DMS 273 treated with DMSO at 0.1 percent for 48 hours (cell line): ENCODE measurements at regions not wholly inside any gene's neighbourhood (a gene's known extent, or its start where the extent isn't known, plus 50 kb on each side); places are given as distances from the start of the nearest gene placed in this dataset.

Experiments
- DNase-seq: peaks from one replicate; lab custom pipeline; 2025; lab: John Stamatoyannopoulos, UW

DNA sequence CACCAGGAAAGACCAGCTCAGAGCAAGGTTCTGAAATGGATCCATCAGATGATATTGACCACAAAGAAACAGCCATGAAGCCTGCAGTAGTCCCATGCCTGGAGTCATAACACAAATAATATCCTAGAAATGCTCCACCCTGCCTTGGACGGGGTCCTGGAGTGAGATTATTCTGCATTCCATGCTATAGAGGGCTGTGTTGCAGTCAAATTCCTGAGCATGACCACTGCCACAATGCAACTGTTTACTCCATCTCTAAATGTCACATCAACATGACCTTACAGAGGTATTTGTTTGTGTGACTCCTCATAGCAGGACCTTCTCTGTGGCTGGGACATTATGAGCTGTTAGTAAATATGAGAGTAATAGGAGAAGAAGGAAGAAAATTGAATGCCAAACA is 257.5 kb upstream of the TCF21 start:
- DNase-seq, result no peak

GRCh38 chr6:133632206-133632605 is 256.7 kb upstream of the TCF21 start:
- no peak for DNase-seq

- DNase-seq, result no peak
These were observed 256.0 kb upstream of the TCF21 start for GRCh38 chr6:133632906-133633305.

DNA sequence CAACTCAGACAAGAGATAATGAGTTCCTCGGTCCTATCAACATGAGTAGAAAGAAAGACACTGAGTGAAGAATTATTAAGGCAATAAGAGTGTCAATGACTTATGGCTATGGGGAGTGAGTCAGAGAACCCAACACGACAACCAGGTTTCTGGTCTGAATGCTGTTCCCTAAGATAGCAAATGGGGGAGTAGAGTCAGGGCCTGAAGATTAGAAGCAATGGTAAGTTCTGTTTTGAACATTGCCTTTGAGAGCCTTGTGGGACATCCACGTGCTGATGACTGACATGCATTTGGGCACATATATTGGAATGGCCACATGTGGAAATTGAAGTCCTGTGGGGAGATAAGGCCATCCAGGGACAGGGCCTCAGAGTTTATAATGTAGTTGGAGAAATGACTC is 254.4 kb upstream of the TCF21 start:
- DNase-seq, result no peak

- DNase-seq, result no peak
These were observed 253.5 kb upstream of the TCF21 start for GRCh38 chr6:133635447-133635846.

DNA sequence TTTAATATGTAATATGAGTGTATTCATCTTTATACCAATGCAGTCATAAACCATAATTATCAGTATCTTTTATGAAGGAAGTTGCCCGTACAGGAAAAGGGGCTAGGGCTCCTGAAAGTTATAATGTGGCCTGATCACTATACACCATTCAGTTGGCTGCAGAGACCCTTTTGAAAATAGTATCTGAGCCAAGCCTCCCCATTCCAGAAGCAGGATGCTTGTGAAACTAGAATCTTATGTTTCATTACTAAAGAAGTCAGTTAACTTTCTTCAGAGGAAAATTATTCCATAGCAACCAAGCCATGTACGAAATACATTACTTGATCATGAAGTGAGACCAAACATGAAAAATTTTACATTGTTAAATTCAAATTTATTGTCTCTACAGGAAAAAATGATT is 251.5 kb upstream of the TCF21 start:
- no peak for DNase-seq

DNA sequence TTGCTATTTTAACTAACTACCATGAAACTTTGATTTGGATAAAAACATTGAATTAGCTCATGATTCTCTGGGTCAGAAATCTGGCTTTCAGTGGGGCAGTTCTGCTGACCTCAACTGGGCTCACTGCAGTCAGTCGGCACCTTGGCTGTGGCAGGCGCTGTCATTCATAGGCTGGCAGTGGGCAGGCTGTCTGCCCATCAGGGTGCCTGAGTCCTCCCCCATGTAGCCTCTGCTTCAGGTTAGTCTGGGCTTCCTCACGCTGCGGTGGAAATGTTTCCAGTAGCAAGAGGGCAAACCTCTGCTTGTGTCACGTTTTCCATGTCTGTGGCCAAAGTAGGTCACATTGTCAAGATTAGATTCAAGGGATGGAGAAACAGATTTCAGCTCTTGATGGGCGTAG is 251.0 kb upstream of the TCF21 start:
- no peak for DNase-seq

GRCh38 chr6:133641104-133641503 is 247.8 kb upstream of the TCF21 start:
- no peak for DNase-seq

DNA sequence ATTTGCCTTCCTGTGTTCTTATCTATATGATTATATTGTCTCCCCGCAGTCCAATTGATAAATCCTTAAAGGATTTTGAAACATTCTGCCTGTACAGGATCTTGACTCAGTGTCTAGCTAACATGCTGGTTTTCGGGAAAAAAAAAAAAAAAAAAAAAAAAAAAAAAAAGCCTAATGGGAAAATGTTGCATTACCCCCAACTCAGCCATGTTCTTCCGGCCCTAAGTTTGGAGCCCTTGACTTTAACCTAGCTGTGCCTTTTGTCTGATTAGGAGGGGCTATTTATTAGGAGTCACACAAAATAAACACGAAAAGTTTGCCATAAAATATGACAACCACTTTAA is 244.4 kb upstream of the TCF21 start:
- DNase-seq, result no peak

- DNase-seq, result peak; percentile 77
These were observed 243.9 kb upstream of the TCF21 start for GRCh38 chr6:133644892-133645619.

GRCh38 chr6:133645966-133646740 is 242.8 kb upstream of the TCF21 start:
- no peak for DNase-seq

- no peak for DNase-seq
These were observed 240.3 kb upstream of the TCF21 start for GRCh38 chr6:133648581-133648980.

DNA sequence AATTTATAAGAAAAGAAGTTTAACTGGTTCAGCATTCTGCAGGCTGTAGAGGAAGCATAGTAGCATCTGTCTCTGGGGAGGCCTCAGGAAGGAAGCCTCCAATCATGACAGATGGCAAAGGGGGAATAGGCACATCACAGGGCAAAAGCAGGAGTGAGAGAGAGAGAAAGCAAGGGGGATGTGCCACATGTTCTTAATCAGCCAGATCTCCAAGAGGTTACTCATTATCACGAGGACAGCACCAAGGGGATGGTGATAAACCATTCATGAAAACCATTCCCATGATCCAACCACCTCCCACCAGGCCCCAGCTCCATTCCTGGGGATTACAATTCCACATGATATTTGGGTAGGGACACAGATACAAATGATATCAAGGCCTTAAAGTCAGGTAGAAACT is 217.5 kb upstream of the TCF21 start:
- DNase-seq, result peak; percentile 78

- no peak for DNase-seq
These were observed 215.9 kb upstream of the TCF21 start for GRCh38 chr6:133673056-133673455.

GRCh38 chr6:133674661-133675060 is 214.3 kb upstream of the TCF21 start:
- DNase-seq, result no peak

DNA sequence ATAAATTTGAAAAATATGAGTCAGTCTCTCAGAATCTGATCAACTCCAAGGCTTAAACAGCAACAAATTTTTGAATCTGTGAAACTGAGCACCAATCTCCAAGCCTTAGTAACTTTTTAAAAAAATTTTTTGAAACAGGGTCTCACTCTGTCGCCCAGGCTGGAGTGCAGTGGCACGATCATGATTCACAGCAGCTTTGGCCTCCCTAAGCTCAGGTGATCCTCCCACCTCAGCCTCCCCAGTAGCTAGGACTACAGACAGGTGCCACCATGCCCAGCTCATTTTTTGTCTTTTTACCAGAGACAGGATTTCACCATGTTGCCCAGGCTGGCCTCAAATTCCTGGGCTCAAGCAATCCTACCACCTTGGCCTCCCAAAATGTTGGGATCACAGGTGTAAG is 207.9 kb upstream of the TCF21 start:
- no peak for DNase-seq

- no peak for DNase-seq
These were observed 207.0 kb upstream of the TCF21 start for GRCh38 chr6:133681891-133682290.

DNA sequence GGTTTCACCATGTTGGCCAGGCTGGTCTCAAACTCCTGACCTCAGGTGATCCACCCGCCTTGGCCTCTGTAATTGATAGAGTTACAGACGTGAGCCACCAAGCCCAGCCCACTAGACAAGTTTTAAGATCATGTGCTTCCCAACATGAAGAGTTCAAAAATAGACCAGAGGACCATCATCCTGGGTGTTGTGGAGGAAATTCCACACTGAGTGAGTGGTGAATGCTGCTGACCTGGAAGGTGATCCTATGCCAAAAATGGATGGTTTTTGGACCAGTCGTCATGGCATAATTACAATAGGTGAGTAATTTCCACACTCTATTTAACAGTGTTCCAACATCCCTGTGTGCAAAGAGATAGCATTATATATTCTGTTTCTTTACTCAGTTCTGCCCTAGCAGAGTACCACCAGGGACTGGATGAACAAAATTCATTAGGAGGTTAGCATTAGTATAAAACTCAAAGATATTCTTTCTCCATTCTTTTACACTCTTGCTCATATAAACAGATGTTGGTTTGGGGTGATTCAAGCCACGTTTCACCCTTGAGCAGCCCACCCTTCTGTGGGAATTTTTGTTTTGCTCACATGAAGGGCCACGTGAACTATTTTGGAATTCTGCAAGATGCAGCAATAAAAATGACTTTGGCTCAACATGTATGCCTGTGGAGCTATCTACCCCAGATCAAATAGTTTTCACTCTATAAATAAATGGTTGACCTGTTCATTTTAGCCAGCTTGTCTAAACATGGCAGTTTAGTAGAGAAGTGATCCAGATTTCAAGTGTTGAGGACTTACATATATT is 206.2 kb upstream of the TCF21 start:
- no peak for DNase-seq

GRCh38 chr6:133683308-133683580 is 205.7 kb upstream of the TCF21 start:
- peak; percentile 41 for DNase-seq

DNA sequence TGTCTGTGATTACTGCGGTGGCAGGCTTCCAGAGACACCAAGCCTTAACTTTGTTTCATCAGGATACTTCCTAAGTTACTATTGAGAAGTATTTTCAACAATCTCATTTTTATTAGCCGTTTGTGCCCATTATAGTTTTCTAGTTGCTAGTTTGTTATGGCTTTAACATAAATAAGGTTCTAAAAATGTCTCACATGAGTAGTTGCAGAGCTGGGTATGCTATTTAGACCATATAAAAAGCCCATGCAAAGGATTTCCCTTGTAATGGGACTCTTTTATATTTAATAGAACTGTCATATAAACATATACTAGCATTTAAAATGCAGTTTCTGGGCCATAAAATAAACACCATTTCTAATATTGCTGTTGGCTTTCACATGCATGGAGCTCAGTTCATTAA is 205.3 kb upstream of the TCF21 start:
- DNase-seq, result no peak

DNA sequence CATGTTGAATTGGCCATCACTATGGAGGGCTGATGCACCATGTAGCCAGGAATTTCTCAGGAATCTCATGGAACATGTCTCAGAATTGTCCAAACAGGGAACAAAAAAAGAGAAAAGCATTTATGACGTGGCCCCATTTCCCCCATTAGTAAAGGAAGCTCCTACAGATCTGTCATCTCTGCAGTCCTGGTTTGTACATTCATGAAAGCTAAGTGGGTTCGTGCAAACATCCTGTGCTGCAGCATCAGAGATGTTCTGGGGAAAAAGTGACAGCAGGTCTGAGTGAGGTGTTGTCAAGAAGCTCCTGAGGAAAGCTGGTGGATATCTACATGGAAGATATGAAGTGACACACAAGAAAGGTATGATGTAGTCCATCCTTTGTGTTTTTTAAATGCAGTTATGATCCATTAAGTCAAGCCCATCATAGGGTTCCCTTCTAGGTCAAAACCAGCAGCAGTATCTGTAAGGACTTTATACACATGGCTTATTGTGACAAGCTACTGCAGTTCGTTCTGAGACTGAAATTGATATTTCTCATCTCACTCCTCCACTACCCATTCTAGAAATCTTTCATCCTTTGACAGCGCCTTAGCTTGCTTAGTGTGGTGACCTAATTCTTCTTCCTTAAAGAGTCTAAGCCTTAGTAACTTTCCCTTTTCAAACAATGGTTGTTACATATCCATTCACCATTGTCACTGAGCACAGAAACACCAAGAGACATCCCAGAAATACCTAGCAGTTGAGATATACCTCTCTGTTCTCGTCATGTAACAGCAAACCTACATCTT is 200.0 kb upstream of the TCF21 start:
- no peak for DNase-seq

GRCh38 chr6:133689863-133690262 is 199.1 kb upstream of the TCF21 start:
- DNase-seq, result no peak
